SK-N-SH treated with all-trans-retinoic acid at 6 μM for 48 hours (cell line): ENCODE measurements at regions not wholly inside any gene's neighbourhood (a gene's known extent, or its start where the extent isn't known, plus 50 kb on each side); places are given as distances from the start of the nearest gene placed in this dataset.

Source experiments
- ARNTL ChIP-seq: fragments of 450-650 bp; formaldehyde crosslinking; IDR thresholded peaks from 2 replicates; pipeline ENCODE4 v1.5.0; 2020; ENCODE audit warnings: low read depth, mild to moderate bottlenecking, moderate library complexity, borderline replicate concordance
- BACH2 ChIP-seq: fragments of 250-450 bp; sonication (Bioruptor Pico); IDR thresholded peaks from 2 replicates; pipeline ENCODE4 v1.9.0; 2021; ENCODE audit warnings: mild to moderate bottlenecking, borderline replicate concordance
- GLIS3 ChIP-seq: fragments of 250-450 bp; sonication (Bioruptor Pico); IDR thresholded peaks from 2 replicates; pipeline ENCODE4 v1.5.0; 2020; ENCODE audit warnings: mild to moderate bottlenecking, moderate library complexity
- PATZ1 ChIP-seq: fragments of 250-450 bp; sonication (Bioruptor Pico); IDR thresholded peaks from 2 replicates; pipeline ENCODE4 v1.8.0; 2020; ENCODE audit warnings: mild to moderate bottlenecking, moderate library complexity, borderline replicate concordance
- TCF4 ChIP-seq: fragments of 250-450 bp; sonication (Bioruptor Pico); IDR thresholded peaks from 2 replicates; pipeline ENCODE4 v1.8.0; 2021; ENCODE audit warnings: mild to moderate bottlenecking, moderate library complexity, borderline replicate concordance
- TSHZ2 ChIP-seq: fragments of 250-450 bp; sonication (Bioruptor Pico); IDR thresholded peaks from 2 replicates; pipeline ENCODE4 v1.5.0; 2020; ENCODE audit warnings: mild to moderate bottlenecking, moderate library complexity
- ZNF565 ChIP-seq: fragments of 450-650 bp; formaldehyde crosslinking; conservative IDR thresholded peaks from 2 replicates; pipeline ENCODE4 v1.5.0; 2020; ENCODE audit warnings: low read depth, mild to moderate bottlenecking, moderate library complexity
- ZNF8 ChIP-seq: fragments of 450-650 bp; formaldehyde crosslinking; IDR thresholded peaks from 2 replicates; pipeline ENCODE4 v1.5.0; 2020; ENCODE audit warnings: mild to moderate bottlenecking, moderate library complexity
- TF ChIP-seq, protein P1 (sequence below): fragments of 250-450 bp; sonication (Bioruptor Pico); IDR thresholded peaks from 2 replicates; pipeline ENCODE4 v1.8.0; 2021; ENCODE audit warnings: low read depth, mild to moderate bottlenecking, moderate library complexity, borderline replicate concordance
- TF ChIP-seq, protein P2 (sequence below): fragments of 250-450 bp; sonication (Bioruptor Pico); IDR thresholded peaks from 2 replicates; pipeline ENCODE4 v1.5.1; 2020; ENCODE audit warnings: low read depth, mild to moderate bottlenecking, moderate library complexity

GRCh38 chr2:65999103-65999502 lies 435.8 kb upstream of the MEIS1 start:
- no peak for TF ChIP-seq ZNF565 (CRISPR knock-in tag)
- TF ChIP-seq, protein P1, sequence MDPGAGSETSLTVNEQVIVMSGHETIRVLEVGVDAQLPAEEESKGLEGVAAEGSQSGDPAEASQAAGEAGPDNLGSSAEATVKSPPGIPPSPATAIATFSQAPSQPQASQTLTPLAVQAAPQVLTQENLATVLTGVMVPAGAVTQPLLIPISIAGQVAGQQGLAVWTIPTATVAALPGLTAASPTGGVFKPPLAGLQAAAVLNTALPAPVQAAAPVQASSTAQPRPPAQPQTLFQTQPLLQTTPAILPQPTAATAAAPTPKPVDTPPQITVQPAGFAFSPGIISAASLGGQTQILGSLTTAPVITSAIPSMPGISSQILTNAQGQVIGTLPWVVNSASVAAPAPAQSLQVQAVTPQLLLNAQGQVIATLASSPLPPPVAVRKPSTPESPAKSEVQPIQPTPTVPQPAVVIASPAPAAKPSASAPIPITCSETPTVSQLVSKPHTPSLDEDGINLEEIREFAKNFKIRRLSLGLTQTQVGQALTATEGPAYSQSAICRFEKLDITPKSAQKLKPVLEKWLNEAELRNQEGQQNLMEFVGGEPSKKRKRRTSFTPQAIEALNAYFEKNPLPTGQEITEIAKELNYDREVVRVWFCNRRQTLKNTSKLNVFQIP: no peak
- TF ChIP-seq, protein P2, sequence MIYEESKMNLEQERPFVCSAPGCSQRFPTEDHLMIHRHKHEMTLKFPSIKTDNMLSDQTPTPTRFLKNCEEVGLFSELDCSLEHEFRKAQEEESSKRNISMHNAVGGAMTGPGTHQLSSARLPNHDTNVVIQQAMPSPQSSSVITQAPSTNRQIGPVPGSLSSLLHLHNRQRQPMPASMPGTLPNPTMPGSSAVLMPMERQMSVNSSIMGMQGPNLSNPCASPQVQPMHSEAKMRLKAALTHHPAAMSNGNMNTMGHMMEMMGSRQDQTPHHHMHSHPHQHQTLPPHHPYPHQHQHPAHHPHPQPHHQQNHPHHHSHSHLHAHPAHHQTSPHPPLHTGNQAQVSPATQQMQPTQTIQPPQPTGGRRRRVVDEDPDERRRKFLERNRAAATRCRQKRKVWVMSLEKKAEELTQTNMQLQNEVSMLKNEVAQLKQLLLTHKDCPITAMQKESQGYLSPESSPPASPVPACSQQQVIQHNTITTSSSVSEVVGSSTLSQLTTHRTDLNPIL: no peak
- TF ChIP-seq ARNTL (CRISPR knock-in tag): no peak
- no peak for TF ChIP-seq PATZ1
- TF ChIP-seq TSHZ2 (CRISPR knock-in tag): no peak
- no peak for TF ChIP-seq BACH2
- TF ChIP-seq GLIS3 (CRISPR knock-in tag): no peak
- TF ChIP-seq ZNF8 (CRISPR knock-in tag): no peak
- no peak for TF ChIP-seq TCF4 (CRISPR knock-in tag)
